Ramos (cell line): ENCODE measurements at regions not wholly inside any gene's neighbourhood (a gene's known extent, or its start where the extent isn't known, plus 50 kb on each side); places are given as distances from the start of the nearest gene placed in this dataset.
"Not testable (repeated sequence)": the region's sequence is repeated elsewhere in the genome, so short reads cannot be mapped to it uniquely, and the experiment has no call there.

Experiments used
- in situ Hi-C: fragments of 300-500 bp; cut with MboI; formaldehyde crosslinking; loops from one replicate; pipeline ENCODE4 v1.14.3; 2022; ENCODE audit warnings: low sequenced_read_pairs; ENCODE audit not compliant: unreplicated experiment

GRCh38 chr2:237235383-237236095, 149.8 kb downstream of the COPS8 start:
- in situ Hi-C loops, result no loop called here

DNA sequence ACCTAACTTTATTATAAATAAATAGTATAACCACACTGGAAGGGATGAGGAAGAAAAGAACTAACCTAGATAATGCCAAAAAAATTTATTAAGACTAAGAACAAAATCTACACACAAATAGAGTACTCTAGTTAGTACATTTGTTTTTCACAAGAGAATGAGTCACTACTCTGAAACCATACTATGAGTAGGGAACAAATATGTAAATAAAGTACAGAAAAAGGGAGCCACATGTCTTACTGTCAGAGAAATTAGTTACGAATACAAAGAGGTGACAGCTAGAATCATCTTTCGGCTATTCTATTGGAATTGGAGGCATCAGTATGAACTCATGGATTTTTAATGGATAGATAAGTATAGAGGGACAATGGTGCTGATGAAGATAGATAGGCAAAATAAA, 150.5 kb downstream of the COPS8 start:
- in situ Hi-C loops, result no loop called here

- in situ Hi-C loops, result no loop called here
These were observed 152.6 kb downstream of the COPS8 start for GRCh38 chr2:237238249-237238648.

DNA sequence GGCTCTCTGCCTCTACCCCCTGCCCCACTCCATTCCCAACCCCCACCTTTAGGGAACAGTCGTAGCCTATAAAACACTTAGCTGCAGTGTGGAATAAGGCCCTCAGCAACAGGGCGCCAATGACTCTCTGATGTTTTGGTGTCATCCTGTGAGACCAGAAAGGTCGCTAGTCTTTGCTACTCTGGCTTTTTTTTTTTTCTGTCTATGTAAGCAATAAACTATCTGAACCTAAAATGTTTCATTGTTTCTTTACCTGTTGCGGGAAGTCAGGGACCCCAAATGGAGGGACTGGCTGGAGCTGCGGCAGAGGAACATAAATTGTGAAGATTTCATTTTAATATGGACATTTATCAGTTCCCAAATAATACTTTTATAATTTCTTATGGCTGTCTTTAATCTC, 154.6 kb downstream of the COPS8 start:
- in situ Hi-C loops, result no loop called here

DNA sequence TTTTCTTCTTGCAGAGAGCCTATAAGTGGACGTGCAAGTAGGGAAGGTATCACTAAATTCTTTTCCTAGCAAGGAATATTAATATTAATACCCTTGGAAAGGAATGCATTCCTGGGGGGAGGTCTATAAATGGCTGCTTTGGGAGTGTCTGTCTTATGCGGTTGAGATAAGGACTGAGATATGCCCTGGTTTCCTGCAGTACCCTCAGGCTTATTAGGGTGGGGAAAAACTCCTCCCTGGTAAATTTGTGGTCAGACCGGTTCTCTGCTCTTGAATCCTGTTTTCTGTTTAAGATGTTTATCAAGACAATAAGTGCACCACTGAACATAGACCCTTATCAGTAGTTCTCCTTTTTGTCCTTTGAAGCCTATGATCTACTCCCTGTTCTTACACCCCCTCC, 155.2 kb downstream of the COPS8 start:
- in situ Hi-C loops, result not testable (repeated sequence)

DNA sequence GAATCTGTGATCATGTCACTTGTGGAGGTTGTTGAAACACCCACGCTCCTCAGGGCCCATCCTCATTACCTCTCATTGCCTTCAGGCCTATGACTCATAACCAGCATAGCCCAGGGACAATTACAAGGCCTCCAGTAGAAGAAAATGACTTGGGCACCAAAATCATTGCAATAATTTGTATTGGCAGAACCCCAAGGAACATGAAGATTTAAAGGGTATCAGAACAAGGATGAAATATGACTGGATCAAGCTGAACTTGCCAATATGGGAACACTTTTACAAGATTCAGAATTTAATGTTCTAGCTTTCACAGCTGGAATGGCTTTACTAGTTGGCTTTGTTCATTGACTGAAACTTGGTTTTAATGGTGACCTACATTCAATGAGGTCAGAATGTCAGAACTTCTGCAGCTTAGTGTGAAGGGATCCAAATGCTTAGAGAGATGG, 156.4 kb downstream of the COPS8 start:
- in situ Hi-C loops, result no loop called here

DNA sequence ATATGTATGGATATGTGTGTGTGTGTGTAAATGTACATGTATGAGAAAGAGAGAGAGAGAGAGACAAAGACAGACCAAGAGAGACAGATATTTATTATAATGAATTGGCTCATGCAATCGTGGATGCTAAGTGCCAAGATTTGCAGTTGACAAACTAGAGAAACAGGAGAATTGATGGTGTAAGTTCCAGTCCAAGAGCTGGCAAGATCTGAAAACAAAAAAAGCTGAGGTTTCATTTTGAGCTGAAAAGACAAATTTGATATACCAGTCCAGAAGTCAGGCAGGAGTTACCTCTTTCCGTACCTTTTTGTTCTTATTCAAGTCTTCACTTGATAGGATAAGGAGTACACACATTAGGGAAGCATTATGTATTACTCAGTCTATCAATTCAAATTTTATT, 157.8 kb downstream of the COPS8 start:
- in situ Hi-C loops, result no loop called here

GRCh38 chr2:237244178-237244577, 158.5 kb downstream of the COPS8 start:
- in situ Hi-C loops, result no loop called here

DNA sequence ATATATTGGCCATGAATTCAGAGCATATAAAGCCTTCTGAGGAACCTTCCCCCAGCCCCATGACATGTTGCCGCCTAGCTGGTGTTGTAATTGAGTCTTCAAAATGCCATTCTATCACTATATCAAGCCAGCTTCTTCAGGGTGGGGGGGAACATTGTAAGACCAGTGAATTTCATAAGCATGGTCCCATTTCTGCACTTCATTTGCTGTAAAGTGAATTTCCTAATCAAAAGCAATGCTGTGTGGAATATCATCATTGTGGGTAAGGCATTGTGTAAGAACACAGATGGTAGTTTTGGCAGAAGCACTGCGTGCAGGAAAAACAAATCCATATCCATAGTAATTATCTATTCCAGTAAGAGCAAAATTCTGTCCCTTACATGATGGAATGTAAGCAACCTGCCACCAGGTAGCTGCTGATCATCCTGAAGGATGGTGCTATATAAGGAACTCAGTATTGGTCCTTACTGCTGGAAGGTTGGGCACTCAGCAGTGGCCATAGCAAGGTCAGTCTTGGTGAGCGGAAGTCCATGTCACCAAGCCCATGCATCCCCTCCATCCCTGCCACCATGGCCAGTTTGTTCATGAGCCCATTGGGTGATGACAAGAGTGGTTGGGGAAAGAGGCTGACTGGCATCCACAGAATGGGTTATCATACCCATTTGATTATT, 159.4 kb downstream of the COPS8 start:
- in situ Hi-C loops, result no loop called here

- in situ Hi-C loops, result no loop called here
These were observed 163.4 kb downstream of the COL6A3 start for GRCh38 chr2:237250599-237250998.

- in situ Hi-C loops, result no loop called here
These were observed 162.0 kb downstream of the COL6A3 start for GRCh38 chr2:237251986-237252385.

DNA sequence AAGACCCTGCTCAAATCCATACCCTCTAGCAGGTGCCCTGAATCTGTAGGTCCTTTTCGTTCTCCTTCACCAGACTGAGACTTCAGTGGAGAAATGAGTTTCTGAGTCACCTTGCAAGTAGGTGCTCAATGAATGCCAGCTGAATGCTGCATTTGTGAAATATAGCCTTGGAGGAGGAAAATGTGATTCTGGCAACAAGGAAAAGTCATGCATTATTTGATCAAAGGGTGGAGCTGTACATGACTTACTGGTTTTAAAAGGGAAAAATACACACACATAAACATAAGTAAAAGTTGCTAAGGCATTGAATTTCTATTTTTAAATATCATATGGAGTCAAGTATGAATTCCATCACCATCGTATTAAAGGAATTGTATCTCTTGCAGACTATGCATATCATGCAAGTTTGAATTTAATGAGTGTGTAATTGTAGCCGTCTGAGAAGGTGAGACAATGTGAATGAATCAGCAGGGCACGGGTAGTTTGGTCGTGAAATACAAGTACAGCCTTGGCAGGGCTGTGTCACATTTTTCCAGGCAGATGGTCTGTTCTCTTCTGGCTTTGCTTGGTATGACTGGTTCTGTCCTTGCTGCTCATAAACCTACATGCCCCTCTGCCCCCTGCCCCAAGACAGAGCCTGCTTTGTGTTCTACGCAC, 160.8 kb downstream of the COL6A3 start:
- in situ Hi-C loops, result no loop called here

- in situ Hi-C loops, result no loop called here
These were observed 159.5 kb downstream of the COL6A3 start for GRCh38 chr2:237254369-237254861.

- in situ Hi-C loops, result no loop called here
These were observed 158.9 kb downstream of the COL6A3 start for GRCh38 chr2:237254911-237255578.

DNA sequence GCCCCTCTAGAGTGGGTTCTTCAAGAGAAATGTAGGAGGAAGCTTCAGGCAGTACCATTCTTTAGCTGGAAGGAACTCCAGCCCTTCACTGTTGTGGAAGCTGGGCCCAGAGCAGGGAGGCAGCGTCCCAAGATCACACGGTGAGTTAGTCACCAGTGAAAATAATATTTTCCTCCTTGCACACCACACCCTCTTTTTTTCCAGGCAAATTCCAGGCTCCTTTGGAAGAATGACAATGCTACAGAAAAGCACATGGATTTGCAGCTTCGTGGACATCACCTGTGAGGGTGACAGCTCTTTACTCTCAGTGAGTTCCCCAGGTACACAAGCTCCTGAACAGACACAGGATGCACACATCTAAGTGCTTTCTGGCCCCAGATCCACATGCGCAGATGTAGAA, 157.1 kb downstream of the COL6A3 start:
- in situ Hi-C loops, result no loop called here

DNA sequence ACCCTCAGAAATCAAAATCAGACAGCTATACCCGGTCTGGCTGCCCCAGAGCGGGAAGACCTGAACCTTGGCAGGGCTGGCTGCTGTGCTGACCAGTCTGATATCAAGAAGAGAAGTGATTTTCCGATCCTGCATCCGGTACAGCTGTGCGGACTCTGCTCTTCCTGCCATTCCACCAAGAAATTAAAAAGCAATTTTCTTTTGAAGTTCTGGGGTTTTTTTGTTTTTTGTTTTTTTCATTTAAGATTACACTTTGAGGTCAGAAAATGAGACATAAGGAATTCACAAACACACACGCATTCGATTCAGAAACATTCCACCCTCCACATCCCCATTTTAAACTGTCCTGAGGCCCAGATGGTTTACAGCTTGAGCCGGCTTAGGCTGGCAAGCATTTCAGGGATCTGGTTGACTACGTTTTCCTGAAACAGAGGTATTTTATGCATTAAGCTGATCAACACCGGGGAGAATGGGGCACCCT, 156.5 kb downstream of the COL6A3 start:
- in situ Hi-C loops, result no loop called here

- in situ Hi-C loops, result no loop called here
These were observed 155.8 kb downstream of the COL6A3 start for GRCh38 chr2:237258116-237258515.

DNA sequence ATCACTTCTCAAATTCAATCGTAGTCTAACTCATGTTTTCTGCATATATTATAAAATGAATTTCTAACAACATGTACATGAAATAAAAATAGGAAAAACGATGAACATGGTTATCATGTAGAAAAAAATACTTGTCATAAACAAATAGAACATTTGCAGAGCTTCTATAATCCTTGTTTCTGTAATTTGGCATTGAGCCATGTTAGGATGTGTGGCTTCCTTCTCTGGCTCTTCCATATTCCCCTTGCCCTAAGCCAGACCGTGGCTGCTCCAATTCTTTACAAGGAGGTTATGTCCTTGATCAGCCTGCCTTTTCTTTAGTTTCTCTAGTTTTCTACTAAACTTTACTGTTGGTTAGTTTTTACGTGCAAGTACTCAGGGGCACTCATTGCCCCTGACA, 155.3 kb downstream of the COL6A3 start:
- in situ Hi-C loops, result no loop called here

DNA sequence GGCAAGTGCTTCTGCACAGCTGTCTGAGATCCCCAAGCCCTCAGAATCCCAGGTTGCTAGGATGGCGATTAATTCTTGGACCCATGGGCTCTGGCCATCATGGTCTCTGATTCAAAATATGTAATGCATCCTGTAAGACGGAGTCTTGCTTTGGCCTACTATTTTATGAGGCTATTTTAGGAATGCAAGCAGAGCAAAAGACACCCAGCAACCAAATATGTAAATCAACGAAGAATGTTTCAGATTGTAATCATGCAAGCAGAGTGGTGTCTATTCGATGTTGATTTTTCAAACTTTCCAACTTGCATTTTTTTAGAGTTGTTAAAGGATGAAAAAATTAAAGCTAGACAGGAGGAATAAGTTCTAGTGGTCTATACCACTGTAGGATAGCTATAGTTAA, 154.8 kb downstream of the COL6A3 start:
- in situ Hi-C loops, result no loop called here

GRCh38 chr2:237260039-237260620, 153.8 kb downstream of the COL6A3 start:
- in situ Hi-C loops, result no loop called here
